HEK293 (cell line): ENCODE measurements at regions not wholly inside any gene's neighbourhood (a gene's known extent, or its start where the extent isn't known, plus 50 kb on each side); places are given as distances from the start of the nearest gene placed in this dataset.

ENCODE experiments used
- CTCF ChIA-PET: fragments of 350-600 bp; formaldehyde crosslinking; extraction: SDS; loops from one replicate; lab custom pipeline; 2021; ENCODE audit warnings: antibody characterized with exemption; lab: Yijun Ruan, JAX
- POLR2A ChIA-PET: fragments of 300-600 bp; formaldehyde crosslinking; extraction: SDS; loops from one replicate; lab custom pipeline; 2020; ENCODE audit warnings: antibody characterized with exemption, inconsistent platforms; lab: Yijun Ruan, JAX
- H3K27ac ChIP-seq: fragments of 200-500 bp; sonication (Bioruptor generic); 2 replicates; pipeline ENCODE4 v1.5.1; 2014; ENCODE audit warnings: low read depth, low read length, control low read depth, inconsistent platforms; ENCODE audit errors: extremely low read depth
- H3K36me3 ChIP-seq, 2 experiments: fragments of 200-500 bp in 1 of 2; sonication (Bioruptor generic) in 1 of 2; 1 replicate in 1 of 2; 2 replicates in 1 of 2; pipeline ENCODE4 v1.5.1; 2014 to 2017; ENCODE audit warnings: inconsistent platforms in 2 of 2, low read length in 2 of 2; ENCODE audit not compliant: control insufficient read depth in 2 of 2, insufficient read depth in 1 of 2
- H3K4me1 ChIP-seq: fragments of 200-500 bp; sonication (Bioruptor generic); 2 replicates; pipeline ENCODE4 v1.5.1; 2014; ENCODE audit warnings: mild to moderate bottlenecking, low read length, inconsistent platforms; ENCODE audit not compliant: control insufficient read depth, insufficient read depth
- H3K4me3 ChIP-seq: 2 replicates; pipeline ENCODE4 v1.5.1; 2011; ENCODE audit warnings: low read depth, mild to moderate bottlenecking, control low read depth, low read length, moderate library complexity
- H3K9me3 ChIP-seq: fragments of 200-500 bp; sonication (Bioruptor generic); 2 replicates; pipeline ENCODE4 v1.5.1; 2014; ENCODE audit warnings: low read depth, low read length, inconsistent platforms; ENCODE audit not compliant: control insufficient read depth, insufficient read depth
- FEZF1 ChIP-seq: fragments of 450-650 bp; formaldehyde crosslinking; IDR thresholded peaks from 2 replicates; pipeline ENCODE4 v1.5.1; 2016; ENCODE audit warnings: missing biosample characterization, missing genetic modification characterization
- GLI2 ChIP-seq: fragments of 450-650 bp; formaldehyde crosslinking; IDR thresholded peaks from 2 replicates; pipeline ENCODE4; 2017; ENCODE audit warnings: missing biosample characterization, missing genetic modification characterization, low read depth, borderline replicate concordance
- ZBTB20 ChIP-seq: fragments of 450-650 bp; formaldehyde crosslinking; IDR thresholded peaks from 2 replicates; pipeline ENCODE4 v1.5.1; 2016; ENCODE audit warnings: missing biosample characterization, missing genetic modification characterization
- ZFP41 ChIP-seq: fragments of 450-650 bp; formaldehyde crosslinking; IDR thresholded peaks from 2 replicates; pipeline ENCODE4 v1.5.1; 2016; ENCODE audit warnings: missing biosample characterization, missing genetic modification characterization, borderline replicate concordance
- ZFP69B ChIP-seq: fragments of 450-650 bp; formaldehyde crosslinking; IDR thresholded peaks from 2 replicates; pipeline ENCODE4 v1.5.1; 2016; ENCODE audit warnings: missing biosample characterization, missing genetic modification characterization
- ZNF155 ChIP-seq: fragments of 450-650 bp; formaldehyde crosslinking; IDR thresholded peaks from 2 replicates; pipeline ENCODE4 v1.5.1; 2016; ENCODE audit warnings: missing biosample characterization, missing genetic modification characterization
- ZNF174 ChIP-seq: fragments of 450-650 bp; formaldehyde crosslinking; IDR thresholded peaks from 2 replicates; pipeline ENCODE4 v1.5.0; 2017; ENCODE audit warnings: missing biosample characterization, mild to moderate bottlenecking, missing genetic modification characterization
- ZNF214 ChIP-seq: fragments of 450-650 bp; formaldehyde crosslinking; IDR thresholded peaks from 2 replicates; pipeline ENCODE4 v1.5.1; 2017; ENCODE audit warnings: missing biosample characterization, mild to moderate bottlenecking, missing genetic modification characterization, borderline replicate concordance
- ZNF324 ChIP-seq: fragments of 450-650 bp; formaldehyde crosslinking; IDR thresholded peaks from 2 replicates; pipeline ENCODE4 v1.5.1; 2016; ENCODE audit warnings: missing biosample characterization, missing genetic modification characterization
- ZNF350 ChIP-seq: fragments of 450-650 bp; formaldehyde crosslinking; IDR thresholded peaks from 2 replicates; pipeline ENCODE4 v1.5.0; 2017; ENCODE audit warnings: missing biosample characterization, mild to moderate bottlenecking, missing genetic modification characterization
- ZNF548 ChIP-seq: fragments of 450-650 bp; formaldehyde crosslinking; IDR thresholded peaks from 2 replicates; pipeline ENCODE4 v1.5.1; 2016; ENCODE audit warnings: missing biosample characterization, missing genetic modification characterization
- ZNF555 ChIP-seq: fragments of 450-650 bp; formaldehyde crosslinking; conservative IDR thresholded peaks from 2 replicates; pipeline ENCODE4 v1.5.1; 2017; ENCODE audit warnings: missing biosample characterization, mild to moderate bottlenecking, missing genetic modification characterization, inconsistent platforms
- ZNF747 ChIP-seq: fragments of 450-650 bp; formaldehyde crosslinking; IDR thresholded peaks from 2 replicates; pipeline ENCODE4 v1.5.1; 2016; ENCODE audit warnings: missing biosample characterization, missing genetic modification characterization
- TF ChIP-seq, protein P1 (sequence below): fragments of 450-650 bp; formaldehyde crosslinking; IDR thresholded peaks from 2 replicates; pipeline ENCODE4 v1.5.1; 2016; ENCODE audit warnings: missing biosample characterization, missing genetic modification characterization
- TF ChIP-seq, protein P2 (sequence below): fragments of 450-650 bp; formaldehyde crosslinking; IDR thresholded peaks from 2 replicates; pipeline ENCODE4 v1.5.1; 2016; ENCODE audit warnings: missing biosample characterization, missing genetic modification characterization
- TF ChIP-seq, protein P3 (sequence below): fragments of 450-650 bp; formaldehyde crosslinking; IDR thresholded peaks from 2 replicates; pipeline ENCODE4 v1.5.1; 2016; ENCODE audit warnings: missing biosample characterization, missing genetic modification characterization, borderline replicate concordance
- TF ChIP-seq, protein P4 (sequence below): fragments of 450-650 bp; formaldehyde crosslinking; IDR thresholded peaks from 2 replicates; pipeline ENCODE4 v1.5.1; 2017; ENCODE audit warnings: missing biosample characterization, missing genetic modification characterization
- TF ChIP-seq, protein P5 (sequence below): fragments of 450-650 bp; formaldehyde crosslinking; IDR thresholded peaks from 2 replicates; pipeline ENCODE4 v1.5.0; 2017; ENCODE audit warnings: missing biosample characterization, missing genetic modification characterization, borderline replicate concordance
- TF ChIP-seq, protein P6 (sequence below): fragments of 450-650 bp; formaldehyde crosslinking; optimal IDR thresholded peaks from 2 replicates; pipeline ENCODE3; 2016; ENCODE audit warnings: missing biosample characterization, mild to moderate bottlenecking, missing genetic modification characterization
- TF ChIP-seq, protein P7 (sequence below): fragments of 450-650 bp; formaldehyde crosslinking; IDR thresholded peaks from 2 replicates; pipeline ENCODE4 v1.5.1; 2016; ENCODE audit warnings: missing biosample characterization, missing genetic modification characterization

DNA sequence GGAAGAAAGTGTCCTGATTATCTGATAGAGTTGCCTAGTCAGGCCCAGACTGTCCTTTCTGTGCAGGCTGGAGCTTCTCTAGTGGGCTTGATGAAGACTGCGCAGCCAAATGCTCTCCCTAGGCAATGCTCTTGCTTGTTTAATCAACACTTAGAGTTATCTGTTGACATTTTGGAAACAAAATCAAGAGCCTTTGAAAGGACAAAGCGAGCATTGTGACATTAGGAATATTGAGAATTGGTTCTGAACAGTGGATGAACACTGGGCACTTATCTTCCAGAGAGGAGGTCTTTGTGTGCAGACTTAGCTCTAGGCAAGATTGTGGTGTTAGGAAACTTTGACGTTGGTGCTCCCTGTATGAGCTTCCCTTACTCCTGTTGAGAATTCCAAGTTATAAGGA, 94.5 kb downstream of the DNTTIP2 start:
- POLR2A ChIA-PET: interaction anchor here (1.2 kb wide), 1 partner anchor 337 kb away, joined by 4 read pairs; the partner anchor contains the start of gene FNBP1L
- TF ChIP-seq ZBTB20 (tag by site-specific recombination) (no peak), ZNF350 (tag by site-specific recombination) (no peak), ZFP41 (tag by site-specific recombination) (no peak), FEZF1 (tag by site-specific recombination) (no peak), ZNF747 (tag by site-specific recombination) (no peak), ZNF548 (tag by site-specific recombination) (no peak), ZFP69B (tag by site-specific recombination) (no peak), ZNF555 (no peak), ZNF174 (tag by site-specific recombination) (no peak), ZNF214 (tag by site-specific recombination) (no peak), ZNF155 (no peak), GLI2 (tag by site-specific recombination) (no peak), ZNF324 (no peak)
- TF ChIP-seq, protein P1, sequence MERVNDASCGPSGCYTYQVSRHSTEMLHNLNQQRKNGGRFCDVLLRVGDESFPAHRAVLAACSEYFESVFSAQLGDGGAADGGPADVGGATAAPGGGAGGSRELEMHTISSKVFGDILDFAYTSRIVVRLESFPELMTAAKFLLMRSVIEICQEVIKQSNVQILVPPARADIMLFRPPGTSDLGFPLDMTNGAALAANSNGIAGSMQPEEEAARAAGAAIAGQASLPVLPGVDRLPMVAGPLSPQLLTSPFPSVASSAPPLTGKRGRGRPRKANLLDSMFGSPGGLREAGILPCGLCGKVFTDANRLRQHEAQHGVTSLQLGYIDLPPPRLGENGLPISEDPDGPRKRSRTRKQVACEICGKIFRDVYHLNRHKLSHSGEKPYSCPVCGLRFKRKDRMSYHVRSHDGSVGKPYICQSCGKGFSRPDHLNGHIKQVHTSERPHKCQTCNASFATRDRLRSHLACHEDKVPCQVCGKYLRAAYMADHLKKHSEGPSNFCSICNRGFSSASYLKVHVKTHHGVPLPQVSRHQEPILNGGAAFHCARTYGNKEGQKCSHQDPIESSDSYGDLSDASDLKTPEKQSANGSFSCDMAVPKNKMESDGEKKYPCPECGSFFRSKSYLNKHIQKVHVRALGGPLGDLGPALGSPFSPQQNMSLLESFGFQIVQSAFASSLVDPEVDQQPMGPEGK (tag by site-specific recombination): no peak
- TF ChIP-seq, protein P2, sequence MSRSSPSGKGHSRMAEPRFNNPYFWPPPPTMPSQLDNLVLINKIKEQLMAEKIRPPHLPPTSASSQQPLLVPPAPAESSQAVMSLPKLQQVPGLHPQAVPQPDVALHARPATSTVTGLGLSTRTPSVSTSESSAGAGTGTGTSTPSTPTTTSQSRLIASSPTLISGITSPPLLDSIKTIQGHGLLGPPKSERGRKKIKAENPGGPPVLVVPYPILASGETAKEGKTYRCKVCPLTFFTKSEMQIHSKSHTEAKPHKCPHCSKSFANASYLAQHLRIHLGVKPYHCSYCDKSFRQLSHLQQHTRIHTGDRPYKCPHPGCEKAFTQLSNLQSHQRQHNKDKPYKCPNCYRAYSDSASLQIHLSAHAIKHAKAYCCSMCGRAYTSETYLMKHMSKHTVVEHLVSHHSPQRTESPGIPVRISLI (tag by site-specific recombination): no peak
- TF ChIP-seq, protein P3, sequence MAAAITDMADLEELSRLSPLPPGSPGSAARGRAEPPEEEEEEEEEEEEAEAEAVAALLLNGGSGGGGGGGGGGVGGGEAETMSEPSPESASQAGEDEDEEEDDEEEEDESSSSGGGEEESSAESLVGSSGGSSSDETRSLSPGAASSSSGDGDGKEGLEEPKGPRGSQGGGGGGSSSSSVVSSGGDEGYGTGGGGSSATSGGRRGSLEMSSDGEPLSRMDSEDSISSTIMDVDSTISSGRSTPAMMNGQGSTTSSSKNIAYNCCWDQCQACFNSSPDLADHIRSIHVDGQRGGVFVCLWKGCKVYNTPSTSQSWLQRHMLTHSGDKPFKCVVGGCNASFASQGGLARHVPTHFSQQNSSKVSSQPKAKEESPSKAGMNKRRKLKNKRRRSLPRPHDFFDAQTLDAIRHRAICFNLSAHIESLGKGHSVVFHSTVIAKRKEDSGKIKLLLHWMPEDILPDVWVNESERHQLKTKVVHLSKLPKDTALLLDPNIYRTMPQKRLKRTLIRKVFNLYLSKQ (tag by site-specific recombination): no peak
- TF ChIP-seq, protein P4, sequence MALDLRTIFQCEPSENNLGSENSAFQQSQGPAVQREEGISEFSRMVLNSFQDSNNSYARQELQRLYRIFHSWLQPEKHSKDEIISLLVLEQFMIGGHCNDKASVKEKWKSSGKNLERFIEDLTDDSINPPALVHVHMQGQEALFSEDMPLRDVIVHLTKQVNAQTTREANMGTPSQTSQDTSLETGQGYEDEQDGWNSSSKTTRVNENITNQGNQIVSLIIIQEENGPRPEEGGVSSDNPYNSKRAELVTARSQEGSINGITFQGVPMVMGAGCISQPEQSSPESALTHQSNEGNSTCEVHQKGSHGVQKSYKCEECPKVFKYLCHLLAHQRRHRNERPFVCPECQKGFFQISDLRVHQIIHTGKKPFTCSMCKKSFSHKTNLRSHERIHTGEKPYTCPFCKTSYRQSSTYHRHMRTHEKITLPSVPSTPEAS: no peak
- TF ChIP-seq, protein P5, sequence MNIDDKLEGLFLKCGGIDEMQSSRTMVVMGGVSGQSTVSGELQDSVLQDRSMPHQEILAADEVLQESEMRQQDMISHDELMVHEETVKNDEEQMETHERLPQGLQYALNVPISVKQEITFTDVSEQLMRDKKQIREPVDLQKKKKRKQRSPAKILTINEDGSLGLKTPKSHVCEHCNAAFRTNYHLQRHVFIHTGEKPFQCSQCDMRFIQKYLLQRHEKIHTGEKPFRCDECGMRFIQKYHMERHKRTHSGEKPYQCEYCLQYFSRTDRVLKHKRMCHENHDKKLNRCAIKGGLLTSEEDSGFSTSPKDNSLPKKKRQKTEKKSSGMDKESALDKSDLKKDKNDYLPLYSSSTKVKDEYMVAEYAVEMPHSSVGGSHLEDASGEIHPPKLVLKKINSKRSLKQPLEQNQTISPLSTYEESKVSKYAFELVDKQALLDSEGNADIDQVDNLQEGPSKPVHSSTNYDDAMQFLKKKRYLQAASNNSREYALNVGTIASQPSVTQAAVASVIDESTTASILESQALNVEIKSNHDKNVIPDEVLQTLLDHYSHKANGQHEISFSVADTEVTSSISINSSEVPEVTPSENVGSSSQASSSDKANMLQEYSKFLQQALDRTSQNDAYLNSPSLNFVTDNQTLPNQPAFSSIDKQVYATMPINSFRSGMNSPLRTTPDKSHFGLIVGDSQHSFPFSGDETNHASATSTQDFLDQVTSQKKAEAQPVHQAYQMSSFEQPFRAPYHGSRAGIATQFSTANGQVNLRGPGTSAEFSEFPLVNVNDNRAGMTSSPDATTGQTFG (tag by site-specific recombination): no peak
- TF ChIP-seq, protein P6, sequence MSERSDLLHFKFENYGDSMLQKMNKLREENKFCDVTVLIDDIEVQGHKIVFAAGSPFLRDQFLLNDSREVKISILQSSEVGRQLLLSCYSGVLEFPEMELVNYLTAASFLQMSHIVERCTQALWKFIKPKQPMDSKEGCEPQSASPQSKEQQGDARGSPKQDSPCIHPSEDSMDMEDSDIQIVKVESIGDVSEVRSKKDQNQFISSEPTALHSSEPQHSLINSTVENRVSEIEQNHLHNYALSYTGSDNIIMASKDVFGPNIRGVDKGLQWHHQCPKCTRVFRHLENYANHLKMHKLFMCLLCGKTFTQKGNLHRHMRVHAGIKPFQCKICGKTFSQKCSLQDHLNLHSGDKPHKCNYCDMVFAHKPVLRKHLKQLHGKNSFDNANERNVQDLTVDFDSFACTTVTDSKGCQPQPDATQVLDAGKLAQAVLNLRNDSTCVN (tag by site-specific recombination): no peak
- TF ChIP-seq, protein P7, sequence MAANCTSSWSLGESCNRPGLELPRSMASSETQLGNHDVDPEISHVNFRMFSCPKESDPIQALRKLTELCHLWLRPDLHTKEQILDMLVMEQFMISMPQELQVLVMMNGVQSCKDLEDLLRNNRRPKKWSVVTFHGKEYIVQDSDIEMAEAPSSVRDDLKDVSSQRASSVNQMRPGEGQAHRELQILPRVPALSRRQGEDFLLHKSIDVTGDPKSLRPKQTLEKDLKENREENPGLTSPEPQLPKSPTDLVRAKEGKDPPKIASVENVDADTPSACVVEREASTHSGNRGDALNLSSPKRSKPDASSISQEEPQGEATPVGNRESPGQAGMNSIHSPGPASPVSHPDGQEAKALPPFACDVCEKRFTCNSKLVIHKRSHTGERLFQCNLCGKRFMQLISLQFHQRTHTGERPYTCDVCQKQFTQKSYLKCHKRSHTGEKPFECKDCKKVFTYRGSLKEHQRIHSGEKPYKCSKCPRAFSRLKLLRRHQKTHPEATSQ (tag by site-specific recombination): no peak
- CTCF ChIA-PET: interaction anchor here (0.9 kb wide), 1 partner anchor 155 kb away, joined by 3 read pairs; no protein-coding TSS in a partner anchor

More for the DNA sequence above, 94.5 kb downstream of the DNTTIP2 start:
- no peaks in the 10 kb centered on the region for H3K9me3 ChIP-seq
- no peak overlapping the region for H3K4me3 ChIP-seq
- H3K4me1 ChIP-seq: peaks cover 7% of the 10 kb centered on the region; the same call in 1 of the 2 replicates
- H3K27ac ChIP-seq: no peak overlapping the region
- no peaks in the 10 kb centered on the region for H3K36me3 ChIP-seq
